Esophagus squamous epithelium (tissue), 5 donors: ENCODE measurements at regions not wholly inside any gene's neighbourhood (a gene's known extent, or its start where the extent isn't known, plus 50 kb on each side); places are given as distances from the start of the nearest gene placed in this dataset.

Experiments
- DNase-seq: peaks from one replicate; lab custom pipeline; 2025; lab: John Stamatoyannopoulos, UW
- H3K27ac ChIP-seq, 4 donors: fragments of 200-600 bp; sonication (generic); one replicate each; pipeline ENCODE4 v1.5.1; 2016 to 2019; ENCODE audit warnings: mild to moderate bottlenecking in 1 of 4
- H3K27me3 ChIP-seq, 4 donors: fragments of 200-600 bp; sonication (generic); 1 replicate in 3 of 4; 2 replicates in 1 of 4; pipeline versions ENCODE4 v1.5.1 to v1.6.0; 2017 to 2021; ENCODE audit warnings: antibody characterized with exemption in 1 of 4
- H3K36me3 ChIP-seq, 3 donors: fragments of 200-600 bp; sonication (generic); one replicate each; pipeline ENCODE4 v1.5.1; 2016 to 2019
- H3K4me1 ChIP-seq, 3 donors: fragments of 200-600 bp; sonication (generic); one replicate each; pipeline ENCODE4 v1.5.1; 2017 to 2019
- H3K4me3 ChIP-seq, 4 donors: fragments of 200-600 bp; sonication (generic); 1 replicate in 3 of 4; 2 replicates in 1 of 4; pipeline ENCODE4 v1.5.1; 2016 to 2019; ENCODE audit warnings: mild to moderate bottlenecking in 2 of 4, moderate library complexity in 1 of 4
- H3K9me3 ChIP-seq, 3 donors: fragments of 200-600 bp; sonication (generic); one replicate each; pipeline ENCODE4 v1.5.1; 2016 to 2019
- CTCF ChIP-seq, 6 experiments: fragments of 450-650 bp in 4 of 6; fragments of 200-600 bp in 2 of 6; sonication (generic) in 2 of 6; IDR thresholded peaks; one replicate each; pipeline ENCODE4 v1.5.1; 2016 to 2019; ENCODE audit warnings: antibody characterized with exemption in 6 of 6, mild to moderate bottlenecking in 4 of 6, moderate library complexity in 4 of 6
- POLR2A ChIP-seq, 4 donors: fragments of 450-650 bp; IDR thresholded peaks; one replicate each; pipeline ENCODE4 v1.6.1; 2017; ENCODE audit warnings: antibody characterized with exemption in 4 of 4, mild to moderate bottlenecking in 4 of 4, moderate library complexity in 3 of 4
- WGBS, 2 donors: methylation state at CpG; one replicate each; pipeline ENCODE4 v1.1.5; 2018; 5-methylcytosine and 5-hydroxymethylcytosine counted together
- intact Hi-C: fragments of 100-400 bp; cut with DNase I; formaldehyde crosslinking; loops from one replicate; pipeline ENCODE4 v1.15.0; 2022
- donor health status: DM: yes; HTN: yes; CAD: no.

GRCh38 chr7:27377988-27378387, 135.4 kb downstream of the EVX1 start:
- no peak for DNase-seq
- no peaks in the 10 kb centered on the region for H3K9me3 ChIP-seq
- H3K4me3 ChIP-seq = no peak overlapping the region
- peaks cover 0 to 11% (median 0%) of the 10 kb centered on the region in 4 donors for H3K27me3 ChIP-seq
- 79 to 81% methylated on average over 8 of the region's 8 CpGs for WGBS, 2 donors
- TF ChIP-seq CTCF (IDR thresholded peaks at IDR 0.05) = no peak
- no peak overlapping the region for H3K27ac ChIP-seq
- intact Hi-C loops = no loop called here
- H3K36me3 ChIP-seq = no peaks in the 10 kb centered on the region
- H3K4me1 ChIP-seq = no peaks in the 10 kb centered on the region

- peaks cover 0 to 11% (median 0%) of the 10 kb centered on the region in 4 donors for H3K27me3 ChIP-seq
- no peaks in the 10 kb centered on the region for H3K9me3 ChIP-seq
- H3K4me3 ChIP-seq = no peak overlapping the region
- no peak overlapping the region for H3K27ac ChIP-seq
- H3K36me3 ChIP-seq = no peaks in the 10 kb centered on the region
- WGBS, 2 donors = 80 to 89% methylated on average over 4 of the region's 4 CpGs
- no peaks in the 10 kb centered on the region for H3K4me1 ChIP-seq
- TF ChIP-seq CTCF (IDR thresholded peaks at IDR 0.05) (no peak), POLR2A (IDR thresholded peaks at IDR 0.05) (no peak)
- intact Hi-C loops = no loop called here
- no peak for DNase-seq
These were observed 139.7 kb downstream of the EVX1 start for GRCh38 chr7:27382307-27382706.

- no peaks in the 10 kb centered on the region for H3K4me1 ChIP-seq
- intact Hi-C loops = no loop called here
- no peak overlapping the region for H3K4me3 ChIP-seq
- H3K27me3 ChIP-seq = peaks cover 0 to 17% (median 0%) of the 10 kb centered on the region in 4 donors
- 71 to 72% methylated on average over 6 of the region's 6 CpGs for WGBS, 2 donors
- no peak overlapping the region for H3K27ac ChIP-seq
- TF ChIP-seq CTCF (IDR thresholded peaks at IDR 0.05) (no peak), POLR2A (IDR thresholded peaks at IDR 0.05) (no peak)
- H3K36me3 ChIP-seq = no peaks in the 10 kb centered on the region
- no peaks in the 10 kb centered on the region for H3K9me3 ChIP-seq
- DNase-seq = no peak
These were observed 144.0 kb downstream of the EVX1 start for GRCh38 chr7:27386581-27386980.

GRCh38 chr7:27387864-27388263, 145.3 kb downstream of the EVX1 start:
- no peaks in the 10 kb centered on the region for H3K9me3 ChIP-seq
- no peak for TF ChIP-seq POLR2A (IDR thresholded peaks at IDR 0.05)
- no peak for TF ChIP-seq CTCF (IDR thresholded peaks at IDR 0.05)
- 75 to 80% methylated on average over 4 of the region's 4 CpGs for WGBS, 2 donors
- H3K27me3 ChIP-seq = peaks cover 0 to 17% (median 0%) of the 10 kb centered on the region in 4 donors
- no peaks in the 10 kb centered on the region for H3K4me1 ChIP-seq
- no peaks in the 10 kb centered on the region for H3K36me3 ChIP-seq
- DNase-seq = no peak
- H3K27ac ChIP-seq = no peak overlapping the region
- intact Hi-C loops = no loop called here
- H3K4me3 ChIP-seq = no peak overlapping the region

GRCh38 chr7:27388561-27388960, 146.0 kb downstream of the EVX1 start:
- Histone ChIP-seq H3K4me1 (no peaks in the 10 kb centered on the region), H3K27me3 (peaks cover 0 to 17% (median 0%) of the 10 kb centered on the region in 4 donors), H3K4me3 (no peak overlapping the region), H3K27ac (no peak overlapping the region), H3K36me3 (no peaks in the 10 kb centered on the region), H3K9me3 (no peaks in the 10 kb centered on the region)
- TF ChIP-seq POLR2A (IDR thresholded peaks at IDR 0.05) (no peak), CTCF (IDR thresholded peaks at IDR 0.05) (no peak)
- intact Hi-C loops = no loop called here
- 75 to 77% methylated on average over 6 to 7 of the region's 7 CpGs for WGBS, 2 donors
- no peak for DNase-seq
